GM23338 (cell line): ENCODE measurements at regions not wholly inside any gene's neighbourhood (a gene's known extent, or its start where the extent isn't known, plus 50 kb on each side); places are given as distances from the start of the nearest gene placed in this dataset.

Source experiments
- CREB1 ChIP-seq: fragments of 250-450 bp; sonication (Bioruptor Pico); IDR thresholded peaks from 2 replicates; pipeline ENCODE4 v1.5.0; 2020; ENCODE audit warnings: low read depth, mild to moderate bottlenecking, moderate library complexity
- EZH2 ChIP-seq: fragments of 200-600 bp; sonication (generic); IDR thresholded peaks from one replicate; pipeline ENCODE4 v1.8.0; 2017; ENCODE audit warnings: antibody characterized with exemption, mild to moderate bottlenecking, low read depth; ENCODE audit not compliant: unreplicated experiment
- EZH2phosphoT487 ChIP-seq: fragments of 200-600 bp; sonication (generic); IDR thresholded peaks from one replicate; pipeline ENCODE4 v1.8.1; 2018; ENCODE audit warnings: antibody characterized with exemption; ENCODE audit not compliant: unreplicated experiment
- JUNB ChIP-seq: IDR thresholded peaks from one replicate; pipeline ENCODE4 v1.6.1; 2016; ENCODE audit warnings: antibody characterized with exemption; ENCODE audit not compliant: unreplicated experiment
- POLR2AphosphoS5 ChIP-seq: IDR thresholded peaks from 2 replicates; pipeline ENCODE4 v1.6.1; 2016; ENCODE audit warnings: antibody characterized with exemption, low read depth
- REST ChIP-seq: IDR thresholded peaks from one replicate; pipeline ENCODE4 v1.6.1; 2018; ENCODE audit warnings: antibody characterized with exemption; ENCODE audit not compliant: unreplicated experiment
- TF ChIP-seq, protein P1 (sequence below), 2 experiments: fragments of 200-600 bp in 1 of 2; sonication (generic) in 1 of 2; conservative IDR thresholded peaks; 2 replicates each; pipeline versions ENCODE4 v1.5.1 to v1.6.1; 2016 to 2017; ENCODE audit warnings: antibody characterized with exemption in 2 of 2, low read depth in 2 of 2, mild to moderate bottlenecking in 2 of 2, moderate library complexity in 1 of 2

DNA sequence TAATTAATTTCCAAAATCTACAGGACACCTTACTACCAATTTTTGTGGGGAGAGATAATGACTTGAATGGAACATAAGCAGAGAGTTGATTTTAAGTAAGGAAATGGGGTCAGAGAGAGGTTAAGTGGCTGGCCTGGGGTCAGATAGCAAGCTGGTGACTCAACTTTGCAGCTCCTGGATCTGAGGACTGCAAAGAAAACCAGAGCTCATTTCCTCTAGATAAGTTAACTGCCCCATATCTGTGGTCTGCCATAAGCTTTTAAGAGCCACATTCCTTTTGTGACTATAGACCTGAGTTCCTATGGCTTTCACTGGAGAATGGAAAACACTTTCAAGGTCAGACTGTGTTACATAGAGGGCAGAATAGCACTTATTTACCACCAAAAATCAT is 201.2 kb upstream of the PRICKLE1 start:
- TF ChIP-seq, protein P1, sequence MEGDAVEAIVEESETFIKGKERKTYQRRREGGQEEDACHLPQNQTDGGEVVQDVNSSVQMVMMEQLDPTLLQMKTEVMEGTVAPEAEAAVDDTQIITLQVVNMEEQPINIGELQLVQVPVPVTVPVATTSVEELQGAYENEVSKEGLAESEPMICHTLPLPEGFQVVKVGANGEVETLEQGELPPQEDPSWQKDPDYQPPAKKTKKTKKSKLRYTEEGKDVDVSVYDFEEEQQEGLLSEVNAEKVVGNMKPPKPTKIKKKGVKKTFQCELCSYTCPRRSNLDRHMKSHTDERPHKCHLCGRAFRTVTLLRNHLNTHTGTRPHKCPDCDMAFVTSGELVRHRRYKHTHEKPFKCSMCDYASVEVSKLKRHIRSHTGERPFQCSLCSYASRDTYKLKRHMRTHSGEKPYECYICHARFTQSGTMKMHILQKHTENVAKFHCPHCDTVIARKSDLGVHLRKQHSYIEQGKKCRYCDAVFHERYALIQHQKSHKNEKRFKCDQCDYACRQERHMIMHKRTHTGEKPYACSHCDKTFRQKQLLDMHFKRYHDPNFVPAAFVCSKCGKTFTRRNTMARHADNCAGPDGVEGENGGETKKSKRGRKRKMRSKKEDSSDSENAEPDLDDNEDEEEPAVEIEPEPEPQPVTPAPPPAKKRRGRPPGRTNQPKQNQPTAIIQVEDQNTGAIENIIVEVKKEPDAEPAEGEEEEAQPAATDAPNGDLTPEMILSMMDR (conservative IDR thresholded peaks at IDR 0.05; ENCODE audit: low read depth in 2 of 2): no peak
- TF ChIP-seq EZH2phosphoT487: no peak
- TF ChIP-seq POLR2AphosphoS5: no peak
- TF ChIP-seq REST: no peak
- no peak for TF ChIP-seq EZH2
- no peak for TF ChIP-seq JUNB
- no peak for TF ChIP-seq CREB1
